H1 (cell line): ENCODE measurements at regions not wholly inside any gene's neighbourhood (a gene's known extent, or its start where the extent isn't known, plus 50 kb on each side); places are given as distances from the start of the nearest gene placed in this dataset.

Experiments used
- SAP30 ChIP-seq: fragments of 300-600 bp; sonication (generic); IDR thresholded peaks from 2 replicates; pipeline ENCODE4 v1.7.1; 2012; ENCODE audit warnings: low read length, moderate library complexity, mild to moderate bottlenecking, inconsistent platforms; ENCODE audit not compliant: insufficient read depth, insufficient replicate concordance

DNA sequence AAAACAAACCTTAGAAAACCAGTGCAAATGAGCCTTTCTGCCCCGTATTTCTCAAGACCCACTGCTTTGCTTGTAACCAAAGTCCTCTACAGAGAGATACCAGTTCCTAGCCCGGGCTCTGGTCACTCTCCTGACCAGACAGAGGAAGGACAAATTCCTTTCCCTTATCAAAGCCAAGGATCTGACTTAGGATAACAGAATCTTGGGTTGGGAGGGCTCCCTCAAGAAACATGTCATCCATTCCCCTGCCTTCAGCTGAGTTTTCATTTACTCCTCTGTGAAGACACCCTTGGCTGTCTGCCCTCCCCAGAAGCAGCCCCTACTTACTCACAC lies 116.0 kb upstream of the PARP11 start (continued):
- no peak for TF ChIP-seq SAP30
